ENCODE measurements at regions not wholly inside any gene's neighbourhood (a gene's known extent, or its start where the extent isn't known, plus 50 kb on each side); places are given as distances from the start of the nearest gene placed in this dataset.

DNA sequence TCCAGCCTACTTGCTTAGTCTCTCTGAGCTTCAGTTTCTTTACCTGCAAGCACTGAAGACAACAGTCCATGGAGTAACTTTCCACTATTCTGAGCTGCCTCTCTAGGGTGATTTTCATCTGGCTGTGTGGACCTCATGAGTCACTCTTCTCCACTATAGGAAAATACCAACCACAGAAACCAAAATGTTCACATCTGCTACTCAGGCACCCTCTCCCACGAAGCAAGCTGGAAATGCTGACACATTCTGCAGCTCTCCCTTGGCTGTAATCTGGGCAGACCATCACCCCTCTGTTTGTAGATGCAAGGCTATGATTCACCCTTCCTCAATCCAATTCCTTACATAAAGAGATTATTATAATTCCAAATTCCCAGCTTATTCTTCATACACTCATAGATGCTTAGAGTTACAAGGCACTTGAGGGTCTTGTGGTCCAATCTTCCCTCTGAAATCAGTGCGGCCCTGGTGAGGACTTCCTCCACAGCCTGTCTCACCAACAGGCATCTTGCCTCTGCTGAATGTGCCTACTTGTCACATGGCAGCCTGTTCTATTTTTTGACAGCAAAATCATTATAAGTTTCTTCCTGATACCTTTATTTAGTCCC lies 97.0 kb upstream of the LNX1 start:
- ChIA-PET CTCF (interaction anchor here (0.6 to 2.2 kb wide), 6 partner anchors 14 to 545 kb away, joined by 3 to 8 read pairs (median 3); no protein-coding TSS in a partner anchor), POLR2A (no interaction called here)
- H3K4me3 ChIP-seq (ENCODE audit: low read depth, low read length), result no peak overlapping the region
- peak; percentile 97 for DNase-seq (ENCODE audit: low read depth)
- TF ChIP-seq, protein P1, sequence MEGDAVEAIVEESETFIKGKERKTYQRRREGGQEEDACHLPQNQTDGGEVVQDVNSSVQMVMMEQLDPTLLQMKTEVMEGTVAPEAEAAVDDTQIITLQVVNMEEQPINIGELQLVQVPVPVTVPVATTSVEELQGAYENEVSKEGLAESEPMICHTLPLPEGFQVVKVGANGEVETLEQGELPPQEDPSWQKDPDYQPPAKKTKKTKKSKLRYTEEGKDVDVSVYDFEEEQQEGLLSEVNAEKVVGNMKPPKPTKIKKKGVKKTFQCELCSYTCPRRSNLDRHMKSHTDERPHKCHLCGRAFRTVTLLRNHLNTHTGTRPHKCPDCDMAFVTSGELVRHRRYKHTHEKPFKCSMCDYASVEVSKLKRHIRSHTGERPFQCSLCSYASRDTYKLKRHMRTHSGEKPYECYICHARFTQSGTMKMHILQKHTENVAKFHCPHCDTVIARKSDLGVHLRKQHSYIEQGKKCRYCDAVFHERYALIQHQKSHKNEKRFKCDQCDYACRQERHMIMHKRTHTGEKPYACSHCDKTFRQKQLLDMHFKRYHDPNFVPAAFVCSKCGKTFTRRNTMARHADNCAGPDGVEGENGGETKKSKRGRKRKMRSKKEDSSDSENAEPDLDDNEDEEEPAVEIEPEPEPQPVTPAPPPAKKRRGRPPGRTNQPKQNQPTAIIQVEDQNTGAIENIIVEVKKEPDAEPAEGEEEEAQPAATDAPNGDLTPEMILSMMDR (IDR thresholded peaks at IDR 0.05; ENCODE audit: insufficient read depth, low read depth, low read length), result no peak
- no peaks in the 10 kb centered on the region for H3K27me3 ChIP-seq (ENCODE audit: control insufficient read depth, insufficient read depth, low read length)
- no peaks in the 10 kb centered on the region for H3K36me3 ChIP-seq (ENCODE audit: control insufficient read depth, insufficient read depth, low read length)

DNA sequence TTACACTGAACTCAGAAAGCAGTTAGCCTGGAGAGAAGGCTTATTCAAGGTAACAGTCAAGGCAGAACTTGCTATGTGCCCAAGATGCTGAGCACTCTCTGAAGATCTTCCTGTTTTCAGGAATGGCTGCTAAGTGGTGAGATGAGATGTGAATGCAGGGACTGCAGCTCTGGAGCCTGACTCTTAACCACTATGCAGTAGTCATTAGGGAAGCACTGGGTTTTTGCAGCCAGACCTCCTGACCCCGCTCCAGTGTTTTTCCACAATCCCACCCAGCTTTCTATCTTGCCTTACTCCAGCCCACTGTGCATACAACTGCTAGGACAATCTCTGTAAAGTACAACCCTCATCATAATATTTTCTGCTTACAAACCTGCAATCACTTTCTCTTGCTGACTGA lies 95.2 kb upstream of the LNX1 start:
- TF ChIP-seq, protein P1 (IDR thresholded peaks at IDR 0.05; ENCODE audit: insufficient read depth, low read depth, low read length), result no peak
- POLR2A ChIA-PET, result no interaction called here
- Histone ChIP-seq H3K27me3 (ENCODE audit: control insufficient read depth, insufficient read depth, low read length) (no peaks in the 10 kb centered on the region), H3K36me3 (ENCODE audit: control insufficient read depth, insufficient read depth, low read length) (no peaks in the 10 kb centered on the region), H3K4me3 (ENCODE audit: low read depth, low read length) (no peak overlapping the region)
- DNase-seq (ENCODE audit: low read depth), result no peak
- CTCF ChIA-PET, result interaction anchor here (1.1 to 1.5 kb wide), 3 partner anchors 18 to 548 kb away, joined by 3 to 5 read pairs (median 3); no protein-coding TSS in a partner anchor

DNA sequence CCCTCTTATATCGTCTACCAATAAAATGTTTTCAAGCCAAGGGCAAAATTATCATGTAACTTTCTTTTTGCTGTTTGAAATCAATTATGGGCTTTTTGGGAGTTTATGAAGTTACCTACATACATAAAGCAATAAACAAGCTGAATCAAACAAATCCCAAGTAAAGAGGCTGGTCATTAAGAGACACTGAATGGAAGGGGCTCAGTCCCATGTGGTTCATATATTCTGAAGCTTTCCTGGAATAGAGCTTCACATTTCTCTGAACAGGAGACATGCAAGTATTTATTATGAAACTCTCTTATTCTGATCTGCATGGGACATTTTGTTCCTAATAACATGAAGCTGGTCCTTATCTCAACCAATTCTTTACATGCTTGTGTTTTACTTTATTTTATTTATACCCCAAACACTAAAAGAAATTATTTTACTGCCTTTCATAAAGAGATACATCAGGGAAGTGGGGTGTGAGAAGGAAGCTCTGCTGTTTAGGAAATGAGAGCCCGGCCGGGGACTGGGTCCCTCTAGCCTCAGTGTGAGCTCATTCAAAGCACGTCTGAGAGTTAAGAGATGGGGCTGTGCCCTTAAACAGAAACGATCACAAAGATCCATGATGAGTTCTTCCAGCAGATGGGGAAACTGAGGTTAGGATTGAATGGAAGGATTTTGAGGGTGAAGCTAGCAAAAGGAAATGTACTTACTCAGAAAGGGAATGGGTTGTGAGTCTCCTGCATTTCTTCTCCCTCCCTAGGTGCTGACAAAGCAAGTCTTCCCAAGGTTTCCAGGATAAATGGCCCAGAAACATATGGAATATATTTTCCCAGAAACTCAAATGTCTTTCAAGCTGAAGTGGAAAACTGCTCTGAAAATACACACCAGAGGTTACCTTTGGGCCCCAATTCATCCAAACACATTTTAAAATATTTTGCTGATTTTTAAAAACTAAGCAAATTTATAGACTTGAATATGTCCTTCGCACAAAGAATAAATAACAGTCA lies 93.1 kb upstream of the LNX1 start:
- Histone ChIP-seq H3K27me3 (ENCODE audit: control insufficient read depth, insufficient read depth, low read length) (no peaks in the 10 kb centered on the region), H3K36me3 (ENCODE audit: control insufficient read depth, insufficient read depth, low read length) (no peaks in the 10 kb centered on the region), H3K4me3 (ENCODE audit: low read depth, low read length) (no peak overlapping the region)
- DNase-seq (ENCODE audit: low read depth), result no peak
- CTCF ChIA-PET, result interaction anchor here (0.6 to 1.4 kb wide), 2 partner anchors 18 to 480 kb away, joined by 3 to 4 read pairs; no protein-coding TSS in a partner anchor
- TF ChIP-seq, protein P1 (IDR thresholded peaks at IDR 0.05; ENCODE audit: insufficient read depth, low read depth, low read length), result no peak
- POLR2A ChIA-PET, result no interaction called here

DNA sequence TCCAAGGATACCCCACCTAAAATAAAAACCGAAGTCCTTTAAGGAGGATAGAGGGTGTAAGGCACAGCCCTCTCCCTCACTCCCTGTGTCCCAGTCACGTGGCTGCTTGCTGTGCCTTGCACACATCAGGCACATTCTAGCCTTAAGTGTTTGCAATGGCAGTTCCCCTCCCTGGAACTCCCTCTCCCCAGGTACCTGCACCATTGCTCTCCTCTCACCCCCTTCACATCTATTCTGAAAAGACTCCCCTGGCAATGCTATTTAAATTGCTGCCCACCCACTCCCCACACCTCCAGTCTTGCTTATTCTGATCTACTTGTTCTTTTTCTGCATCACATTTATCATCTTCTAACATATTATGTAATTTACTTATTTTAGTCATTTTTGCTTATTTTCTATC lies 91.6 kb upstream of the LNX1 start:
- DNase-seq (ENCODE audit: low read depth), result no peak
- Histone ChIP-seq H3K27me3 (ENCODE audit: control insufficient read depth, insufficient read depth, low read length) (no peaks in the 10 kb centered on the region), H3K36me3 (ENCODE audit: control insufficient read depth, insufficient read depth, low read length) (no peaks in the 10 kb centered on the region), H3K4me3 (ENCODE audit: low read depth, low read length) (no peak overlapping the region)
- CTCF ChIA-PET, result interaction anchor here (1.2 kb wide), 1 partner anchor 177 kb away, joined by 3 read pairs; no protein-coding TSS in a partner anchor
- TF ChIP-seq, protein P1 (IDR thresholded peaks at IDR 0.05; ENCODE audit: insufficient read depth, low read depth, low read length), result no peak
- POLR2A ChIA-PET, result no interaction called here

DNA sequence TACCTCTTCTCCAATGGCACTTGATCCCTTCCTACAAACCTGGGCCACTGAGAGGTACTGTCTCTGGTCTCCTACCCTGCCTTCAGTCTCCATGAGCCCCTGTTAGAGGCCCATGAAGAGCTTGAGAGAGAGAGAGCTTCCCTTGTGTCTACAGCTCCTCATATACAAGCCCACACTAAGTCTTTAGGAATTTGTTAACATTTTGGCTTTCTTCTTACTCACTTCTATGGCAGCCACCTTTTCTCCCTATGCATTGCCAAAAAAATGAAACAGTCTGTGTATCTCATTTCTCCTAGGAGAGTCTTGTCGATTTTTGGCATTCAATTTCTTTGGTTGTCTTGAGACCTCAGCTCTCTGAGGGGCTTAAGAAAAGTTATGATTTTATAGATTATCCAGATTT lies 90.9 kb upstream of the LNX1 start:
- CTCF ChIA-PET, result interaction anchor here (0.9 to 1.2 kb wide), 4 partner anchors 19 to 551 kb away, joined by 3 to 4 read pairs (median 3); no protein-coding TSS in a partner anchor
- Histone ChIP-seq H3K27me3 (ENCODE audit: control insufficient read depth, insufficient read depth, low read length) (no peaks in the 10 kb centered on the region), H3K36me3 (ENCODE audit: control insufficient read depth, insufficient read depth, low read length) (no peaks in the 10 kb centered on the region), H3K4me3 (ENCODE audit: low read depth, low read length) (no peak overlapping the region)
- POLR2A ChIA-PET, result interaction anchor here (0.5 to 0.6 kb wide), 2 partner anchors 137 to 205 kb away, joined by 3 to 5 read pairs; no protein-coding TSS in a partner anchor
- TF ChIP-seq, protein P1 (IDR thresholded peaks at IDR 0.05; ENCODE audit: insufficient read depth, low read depth, low read length), result no peak
- DNase-seq (ENCODE audit: low read depth), result no peak
